ENCODE measurements at regions not wholly inside any gene's neighbourhood (a gene's known extent, or its start where the extent isn't known, plus 50 kb on each side); places are given as distances from the start of the nearest gene placed in this dataset.

DNA sequence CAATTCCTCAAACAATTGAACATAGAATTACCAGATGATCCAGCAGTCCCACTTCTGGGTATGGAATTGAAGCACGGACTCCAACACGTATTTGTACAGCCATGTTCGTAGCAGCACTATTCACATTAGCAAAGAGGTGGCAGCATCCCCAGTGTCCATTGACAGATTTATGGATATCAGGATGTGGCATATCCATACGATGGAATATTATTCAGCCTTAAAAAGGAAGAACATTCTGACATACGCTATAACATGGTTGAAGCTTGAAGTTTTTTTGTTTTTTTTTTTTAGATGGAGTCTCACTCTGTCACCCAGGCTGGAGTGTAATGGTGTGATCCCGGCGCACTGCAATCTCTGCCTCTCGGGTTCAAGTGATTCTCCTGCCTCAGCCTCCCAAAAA lies 220.6 kb downstream of the ZIC5 start:
- no peaks in the 10 kb centered on the region for H3K4me1 ChIP-seq
- intact Hi-C loops (cut with DNase I; ENCODE audit: low total_unique reads): no loop called here
- no peaks in the 10 kb centered on the region for H3K9me3 ChIP-seq
- DNase-seq: no peak
- no peak for TF ChIP-seq CTCF (IDR thresholded peaks at IDR 0.05)
- H3K27ac ChIP-seq: no peak overlapping the region
- H3K27me3 ChIP-seq: no peaks in the 10 kb centered on the region
- H3K36me3 ChIP-seq: no peaks in the 10 kb centered on the region
- no peak overlapping the region for H3K4me3 ChIP-seq

GRCh38 chr13:99749271-99750019 lies 222.1 kb downstream of the ZIC5 start:
- H3K4me1 ChIP-seq: no peaks in the 10 kb centered on the region
- H3K4me3 ChIP-seq: no peak overlapping the region
- no peak overlapping the region for H3K27ac ChIP-seq
- DNase-seq: no peak
- no peaks in the 10 kb centered on the region for H3K9me3 ChIP-seq
- H3K27me3 ChIP-seq: no peaks in the 10 kb centered on the region
- intact Hi-C loops (cut with DNase I; ENCODE audit: low total_unique reads): no loop called here
- H3K36me3 ChIP-seq: no peaks in the 10 kb centered on the region
- no peak for TF ChIP-seq CTCF (IDR thresholded peaks at IDR 0.05)

DNA sequence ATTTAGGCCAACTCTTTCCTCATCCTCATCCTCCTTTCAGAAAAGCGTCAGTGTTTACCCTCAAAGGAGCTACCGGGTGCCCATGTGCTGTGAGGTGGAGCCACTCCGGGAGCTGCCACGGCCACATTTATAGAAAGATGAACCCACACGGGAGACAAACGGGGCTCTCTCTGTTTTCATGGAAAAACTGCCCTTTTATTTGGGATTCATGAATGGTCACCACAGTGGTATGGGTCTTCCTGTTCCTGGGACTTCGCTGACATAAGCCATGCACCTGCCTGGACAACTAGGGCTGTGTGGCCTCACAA lies 224.2 kb downstream of the ZIC5 start:
- DNase-seq: no peak
- no peaks in the 10 kb centered on the region for H3K9me3 ChIP-seq
- intact Hi-C loops (cut with DNase I; ENCODE audit: low total_unique reads): no loop called here
- H3K36me3 ChIP-seq: no peaks in the 10 kb centered on the region
- peaks cover 0 to 11% (median 4%) of the 10 kb centered on the region in 4 donors for H3K4me1 ChIP-seq
- no peak overlapping the region for H3K27ac ChIP-seq
- no peaks in the 10 kb centered on the region for H3K27me3 ChIP-seq
- no peak for TF ChIP-seq CTCF (IDR thresholded peaks at IDR 0.05)
- H3K4me3 ChIP-seq: no peak overlapping the region

- H3K36me3 ChIP-seq: no peaks in the 10 kb centered on the region
- H3K27ac ChIP-seq: no peak overlapping the region
- no peak overlapping the region for H3K4me3 ChIP-seq
- no peak for TF ChIP-seq CTCF (IDR thresholded peaks at IDR 0.05)
- H3K4me1 ChIP-seq: peaks cover 0 to 16% (median 8%) of the 10 kb centered on the region in 4 donors
- H3K9me3 ChIP-seq: no peaks in the 10 kb centered on the region
- no peaks in the 10 kb centered on the region for H3K27me3 ChIP-seq
- no peak for DNase-seq
- intact Hi-C loops (cut with DNase I; ENCODE audit: low total_unique reads): no loop called here
Observed at GRCh38 chr13:99746637-99747402, 224.7 kb downstream of the ZIC5 start.

- no peak overlapping the region for H3K27ac ChIP-seq
- DNase-seq: no peak
- H3K27me3 ChIP-seq: no peaks in the 10 kb centered on the region
- no peaks in the 10 kb centered on the region for H3K36me3 ChIP-seq
- no peaks in the 10 kb centered on the region for H3K9me3 ChIP-seq
- peaks cover 0 to 20% (median 8%) of the 10 kb centered on the region in 4 donors for H3K4me1 ChIP-seq
- no peak for TF ChIP-seq CTCF (IDR thresholded peaks at IDR 0.05)
- H3K4me3 ChIP-seq: no peak overlapping the region
- intact Hi-C loops (cut with DNase I; ENCODE audit: low total_unique reads): no loop called here
Observed at GRCh38 chr13:99743094-99743493, 228.5 kb downstream of the ZIC5 start.
